ENCODE measurements at regions not wholly inside any gene's neighbourhood (a gene's known extent, or its start where the extent isn't known, plus 50 kb on each side); places are given as distances from the start of the nearest gene placed in this dataset.

GRCh38 chr2:104939570-104940217 lies 85.8 kb downstream of the POU3F3 start:
- TF ChIP-seq CTCF (IDR thresholded peaks at IDR 0.05) (no peak), REST (IDR thresholded peaks at IDR 0.05; ENCODE audit: insufficient read depth in 1 of 2, low read depth in 2 of 2, low read length in 1 of 2) (no peak), SIN3A (IDR thresholded peaks at IDR 0.05; ENCODE audit: borderline replicate concordance, insufficient read depth, low read depth, low read length) (no peak), POLR2AphosphoS5 (IDR thresholded peaks at IDR 0.05; ENCODE audit: low read depth, low read length) (no peak)
